SK-N-SH (cell line): ENCODE measurements at regions not wholly inside any gene's neighbourhood (a gene's known extent, or its start where the extent isn't known, plus 50 kb on each side); places are given as distances from the start of the nearest gene placed in this dataset.
A peak's percentile ranks its signal among the peaks of the same experiment; 100 is the strongest.

Experiments used
- CTCF ChIA-PET: fragments of 300-600, 350-600 bp; formaldehyde crosslinking; extraction: SDS; loops from one replicate; lab custom pipeline; 2021; lab: Yijun Ruan, JAX
- POLR2A ChIA-PET: fragments of 350-600 bp; sonication (Branson Sonifier 250); formaldehyde crosslinking; extraction: SDS; loops from one replicate; lab custom pipeline; 2020; ENCODE audit warnings: antibody characterized with exemption, inconsistent platforms; lab: Yijun Ruan, JAX
- DNase-seq: peaks from one replicate; pipeline ENCODE4 v3.0.0; 2012
- H2AFZ ChIP-seq: fragments of 200-600 bp; sonication (generic); 2 replicates; pipeline ENCODE4 v1.8.1; 2016; ENCODE audit warnings: antibody characterized with exemption, mild to moderate bottlenecking, low read depth
- H3F3A ChIP-seq: fragments of 200-600 bp; sonication (generic); replicated peaks from 2 replicates; pipeline ENCODE3; 2016; ENCODE audit warnings: antibody characterized with exemption, mild to moderate bottlenecking; ENCODE audit not compliant: insufficient read depth
- H3K27ac ChIP-seq, 2 experiments: fragments of 200-500 bp in 1 of 2; fragments of 200-600 bp in 1 of 2; sonication (Bioruptor generic) in 1 of 2; sonication (generic), shearing (Covaris generic) in 1 of 2; 2 replicates each; pipeline versions ENCODE4 v1.5.1 to v1.6.1; 2014 to 2016; ENCODE audit warnings: low read depth in 2 of 2, inconsistent platforms in 1 of 2, low read length in 1 of 2, mild to moderate bottlenecking in 1 of 2, mixed read lengths in 1 of 2
- H3K27me3 ChIP-seq: fragments of 200-600 bp; sonication (generic), shearing (Covaris generic); 2 replicates; pipeline ENCODE4 v1.6.1; 2016; ENCODE audit warnings: mixed run types; ENCODE audit not compliant: insufficient read depth
- H3K36me3 ChIP-seq, 2 experiments: fragments of 200-500 bp in 1 of 2; fragments of 200-600 bp in 1 of 2; sonication (Bioruptor generic) in 1 of 2; sonication (generic) in 1 of 2; replicated peaks in 1 of 2; 2 replicates each; pipeline versions ENCODE3 to v1.5.1; 2014 to 2016; ENCODE audit warnings: low read length in 1 of 2, mild to moderate bottlenecking in 1 of 2; ENCODE audit not compliant: insufficient read depth in 2 of 2, control insufficient read depth in 1 of 2
- H3K4me1 ChIP-seq, 2 experiments: fragments of 200-500 bp in 1 of 2; fragments of 200-600 bp in 1 of 2; sonication (Bioruptor generic) in 1 of 2; sonication (generic), shearing (Covaris generic) in 1 of 2; 2 replicates each; pipeline versions ENCODE4 v1.5.1 to v1.6.1; 2014 to 2016; ENCODE audit warnings: low read depth in 1 of 2, low read length in 1 of 2, mixed run types in 1 of 2; ENCODE audit not compliant: insufficient read depth in 2 of 2, control insufficient read depth in 1 of 2
- H3K4me2 ChIP-seq: fragments of 200-600 bp; sonication (generic), shearing (Covaris generic); 2 replicates; pipeline ENCODE4 v1.6.1; 2017; ENCODE audit warnings: mixed run types
- H3K4me3 ChIP-seq, 2 experiments: fragments of 200-500 bp in 1 of 2; fragments of 200-600 bp in 1 of 2; sonication (Bioruptor generic) in 1 of 2; sonication (generic), shearing (Covaris generic) in 1 of 2; 2 replicates each; pipeline versions ENCODE4 v1.5.1 to v1.8.1; 2014 to 2016; ENCODE audit warnings: low read depth in 2 of 2, inconsistent platforms in 1 of 2, low read length in 1 of 2, mild to moderate bottlenecking in 1 of 2, mixed read lengths in 1 of 2, moderate library complexity in 1 of 2
- H3K79me2 ChIP-seq: fragments of 200-600 bp; sonication (generic); 2 replicates; pipeline ENCODE4 v1.8.1; 2017; ENCODE audit warnings: mild to moderate bottlenecking; ENCODE audit not compliant: insufficient read depth
- H3K9ac ChIP-seq: fragments of 200-600 bp; sonication (generic); 2 replicates; pipeline ENCODE4 v1.6.1; 2017; ENCODE audit warnings: mixed run types
- H3K9me2 ChIP-seq: fragments of 200-600 bp; sonication (generic); 2 replicates; pipeline ENCODE4 v1.6.1; 2017; ENCODE audit warnings: mixed run types
- H3K9me3 ChIP-seq: fragments of 200-600 bp; sonication (generic); 2 replicates; pipeline ENCODE4 v1.6.1; 2017; ENCODE audit warnings: mixed run types, mild to moderate bottlenecking, moderate library complexity
- H4K20me1 ChIP-seq: fragments of 200-600 bp; sonication (generic); 2 replicates; pipeline ENCODE4 v1.6.1; 2017; ENCODE audit warnings: mild to moderate bottlenecking, mixed run types; ENCODE audit not compliant: insufficient read depth
- EP300 ChIP-seq, 2 experiments: IDR thresholded peaks; 2 replicates each; pipeline versions ENCODE4 v1.4.0 to v1.6.1; 2012; ENCODE audit warnings: borderline replicate concordance in 1 of 2, low read depth in 1 of 2, low read length in 1 of 2
- GABPA ChIP-seq: IDR thresholded peaks from 2 replicates; pipeline ENCODE4 v1.4.0; 2012; ENCODE audit warnings: low read depth, mild to moderate bottlenecking
- GATA2 ChIP-seq: sonication (generic); formaldehyde crosslinking; IDR thresholded peaks from 2 replicates; pipeline ENCODE4 v1.5.0; 2020; ENCODE audit warnings: mild to moderate bottlenecking, missing genetic modification reagents
- JUND ChIP-seq: IDR thresholded peaks from 2 replicates; pipeline ENCODE4 v1.4.0; 2012
- MXI1 ChIP-seq: IDR thresholded peaks from 2 replicates; pipeline ENCODE4 v1.6.1; 2012; ENCODE audit warnings: mild to moderate bottlenecking, low read depth, low read length, improper control_type of control experiment
- PBX3 ChIP-seq: IDR thresholded peaks from 2 replicates; pipeline ENCODE4; 2012
- POLR2AphosphoS5 ChIP-seq: IDR thresholded peaks from 2 replicates; pipeline ENCODE4 v1.6.1; 2012; ENCODE audit warnings: low read depth, low read length
- RAD21 ChIP-seq: IDR thresholded peaks from 2 replicates; pipeline ENCODE4 v1.6.1; 2012; ENCODE audit warnings: mild to moderate bottlenecking, low read length
- RXRA ChIP-seq: IDR thresholded peaks from 2 replicates; pipeline ENCODE4 v1.4.0; 2012; ENCODE audit warnings: low read depth, mild to moderate bottlenecking, borderline replicate concordance
- TAF1 ChIP-seq: IDR thresholded peaks from 2 replicates; pipeline ENCODE4 v1.6.1; 2012; ENCODE audit warnings: low read depth, mild to moderate bottlenecking, low read length, moderate library complexity, borderline replicate concordance
- TCF12 ChIP-seq: IDR thresholded peaks from 2 replicates; pipeline ENCODE4 v1.4.0; 2012
- YY1 ChIP-seq: IDR thresholded peaks from 2 replicates; pipeline ENCODE4 v1.4.0; 2012; ENCODE audit warnings: low read depth, mild to moderate bottlenecking
- WGBS: methylation state at CpG from one replicate; pipeline ENCODE4 v1.1.6; 2017; ENCODE audit warnings: low lambda C conversion rate; 5-methylcytosine and 5-hydroxymethylcytosine counted together

DNA sequence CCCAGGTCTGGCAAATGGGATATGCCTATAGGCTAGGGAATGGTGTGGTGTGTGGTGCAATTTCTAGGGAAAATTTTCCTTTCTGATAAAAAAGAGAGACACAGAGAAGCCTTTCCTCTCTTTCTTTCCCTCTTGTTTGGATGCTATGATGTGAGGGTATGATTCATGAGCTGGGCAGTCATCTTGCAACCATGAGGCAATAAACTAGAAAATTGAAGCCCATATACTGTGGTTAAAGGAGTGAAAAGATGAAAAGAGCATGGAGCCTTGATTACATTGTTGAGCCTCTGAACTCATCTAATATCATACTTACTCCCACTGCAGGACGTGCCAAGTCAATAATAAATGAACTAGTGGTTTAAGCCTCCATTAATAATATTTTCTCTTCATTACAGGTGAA lies 215.6 kb downstream of the HAUS1 start:
- no peak overlapping the region for H3K4me2 ChIP-seq
- H3F3A ChIP-seq, result no peaks in the 10 kb centered on the region
- no peaks in the 10 kb centered on the region for H3K79me2 ChIP-seq
- no peak overlapping the region for H2AFZ ChIP-seq
- H3K4me1 ChIP-seq, result peaks cover 5 to 6% of the 10 kb centered on the region in 2 experiments; a peak in 2 of 4 replicates
- no peaks in the 10 kb centered on the region for H3K36me3 ChIP-seq
- no peaks in the 10 kb centered on the region for H3K9me2 ChIP-seq
- no peak overlapping the region for H3K9ac ChIP-seq
- no peaks in the 10 kb centered on the region for H4K20me1 ChIP-seq
- ChIA-PET POLR2A (no interaction called here), CTCF (interaction anchor here (1.0 kb wide), 1 partner anchor 37 kb away, joined by 3 read pairs; no protein-coding TSS in a partner anchor)
- 44% methylated on average over 1 of the region's 1 CpG for WGBS
- no peaks in the 10 kb centered on the region for H3K27me3 ChIP-seq
- no peaks in the 10 kb centered on the region for H3K9me3 ChIP-seq
- TF ChIP-seq MXI1 (no peak), YY1 (no peak), PBX3 (no peak)
- no peak overlapping the region for H3K27ac ChIP-seq
- no peak for DNase-seq
- no peak overlapping the region for H3K4me3 ChIP-seq

- H3K4me1 ChIP-seq, result peaks cover 5 to 6% of the 10 kb centered on the region in 2 experiments; a peak in 2 of 4 replicates
- no peaks in the 10 kb centered on the region for H3K27me3 ChIP-seq
- H4K20me1 ChIP-seq, result no peaks in the 10 kb centered on the region
- no peak for TF ChIP-seq JUND
- no peak for TF ChIP-seq RAD21
- no peak for TF ChIP-seq TAF1
- TF ChIP-seq EP300 (IDR thresholded peaks at IDR 0.05; ENCODE audit: borderline replicate concordance in 1 of 2, low read depth in 1 of 2, low read length in 1 of 2), result no peak
- no peak for TF ChIP-seq GATA2 (CRISPR knock-in tag)
- no peak for TF ChIP-seq POLR2AphosphoS5
- TF ChIP-seq GABPA, result no peak
- ChIA-PET CTCF (interaction anchor here (1.0 kb wide), 1 partner anchor 38 kb away, joined by 3 read pairs; no protein-coding TSS in a partner anchor), POLR2A (no interaction called here)
- H3K36me3 ChIP-seq, result no peaks in the 10 kb centered on the region
- H3K9ac ChIP-seq, result no peak overlapping the region
- no peaks in the 10 kb centered on the region for H3K9me2 ChIP-seq
- no peak overlapping the region for H3K4me3 ChIP-seq
- no peak overlapping the region for H3K27ac ChIP-seq
- H3K4me2 ChIP-seq, result no peak overlapping the region
- no peaks in the 10 kb centered on the region for H3F3A ChIP-seq
- WGBS, result 80% methylated on average over 1 of the region's 4 CpGs
- no peaks in the 10 kb centered on the region for H3K9me3 ChIP-seq
- no peak overlapping the region for H2AFZ ChIP-seq
- DNase-seq, result no peak
- H3K79me2 ChIP-seq, result no peaks in the 10 kb centered on the region
Observed at GRCh38 chr18:46320297-46320696, 216.1 kb downstream of the HAUS1 start.

- no peaks in the 10 kb centered on the region for H3F3A ChIP-seq
- H3K36me3 ChIP-seq, result no peaks in the 10 kb centered on the region
- no peaks in the 10 kb centered on the region for H3K9me2 ChIP-seq
- DNase-seq, result no peak
- H3K79me2 ChIP-seq, result no peaks in the 10 kb centered on the region
- no peaks in the 10 kb centered on the region for H3K27me3 ChIP-seq
- ChIA-PET CTCF (interaction anchor here (1.0 kb wide), 1 partner anchor 38 kb away, joined by 3 read pairs; no protein-coding TSS in a partner anchor), POLR2A (no interaction called here)
- H2AFZ ChIP-seq, result no peak overlapping the region; the same call in 1 of the 2 replicates
- TF ChIP-seq TCF12 (peak; percentile 21; the same call in 1 of the 2 replicates), RXRA (no peak)
- no peaks in the 10 kb centered on the region for H3K9me3 ChIP-seq
- H3K4me1 ChIP-seq, result peaks cover 5 to 6% of the 10 kb centered on the region in 2 experiments; a peak in 2 of 4 replicates
- peak overlapping the region; percentile 9; the same call in 1 of the 2 replicates for H3K4me2 ChIP-seq
- H3K9ac ChIP-seq, result no peak overlapping the region
- H3K4me3 ChIP-seq, result no peak overlapping the region
- H4K20me1 ChIP-seq, result no peaks in the 10 kb centered on the region
- peak overlapping the region in 1 of 2 experiments; percentile 33; a peak in 2 of 4 replicates for H3K27ac ChIP-seq
- WGBS, result 72% methylated on average over 3 of the region's 3 CpGs
Observed at GRCh38 chr18:46320928-46321711, 216.9 kb downstream of the HAUS1 start.
